Stimulated activated effector memory CD8-positive, alpha-beta T cell treated with anti-CD3 and anti-CD28 coated beads, Interleukin-12 subunit alpha, Interleukin-12 subunit beta, amount 100 ng/mL, for 72 hours (primary cell): ENCODE measurements at regions not wholly inside any gene's neighbourhood (a gene's known extent, or its start where the extent isn't known, plus 50 kb on each side); places are given as distances from the start of the nearest gene placed in this dataset.

Experiments used
- ATAC-seq: fragments of 150-1000 bp; cut with Tn5 transposase; 2 replicates; pipeline ENCODE4 v1.10.0; 2021
- DNase-seq, 2 donors: peaks; one replicate each; pipeline ENCODE4 v3.0.0; 2021 to 2022; ENCODE audit warnings: low spot score in 2 of 2
- H3K27ac Mint-ChIP-seq: one replicate; pipeline ENCODE4 v1.8.0; 2022; ENCODE audit warnings: mild to moderate bottlenecking, mixed read lengths
- H3K36me3 Mint-ChIP-seq: one replicate; pipeline ENCODE4 v1.8.0; 2022; ENCODE audit warnings: mild to moderate bottlenecking, mixed read lengths
- H3K4me1 Mint-ChIP-seq: one replicate; pipeline ENCODE4 v1.8.0; 2022; ENCODE audit warnings: mixed read lengths
- H3K4me3 Mint-ChIP-seq: one replicate; pipeline ENCODE4 v1.8.0; 2022; ENCODE audit warnings: mild to moderate bottlenecking, mixed read lengths
- H3K9me3 Mint-ChIP-seq: one replicate; pipeline ENCODE4 v1.8.0; 2022; ENCODE audit warnings: mixed read lengths

DNA sequence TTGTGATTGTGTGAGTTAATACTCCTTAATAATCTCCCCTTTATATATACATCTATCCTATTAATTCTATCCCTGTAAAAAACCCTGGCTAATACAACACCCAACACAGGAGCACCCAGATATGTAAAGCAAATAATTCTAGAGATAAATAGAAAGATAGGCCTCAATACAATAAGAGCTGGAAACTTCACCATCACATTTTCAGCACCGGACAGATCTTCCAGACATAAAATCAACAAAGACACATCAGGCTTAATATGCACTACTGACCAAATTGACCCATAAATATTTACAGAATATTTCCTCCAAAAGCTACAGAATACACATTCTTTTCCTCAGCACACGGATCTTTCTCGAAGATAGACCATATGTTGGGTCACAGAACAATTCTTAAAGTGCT, 71.0 kb upstream of the ST8SIA4 start:
- no peak overlapping the region for H3K4me3 Mint-ChIP-seq
- no peak for DNase-seq

DNA sequence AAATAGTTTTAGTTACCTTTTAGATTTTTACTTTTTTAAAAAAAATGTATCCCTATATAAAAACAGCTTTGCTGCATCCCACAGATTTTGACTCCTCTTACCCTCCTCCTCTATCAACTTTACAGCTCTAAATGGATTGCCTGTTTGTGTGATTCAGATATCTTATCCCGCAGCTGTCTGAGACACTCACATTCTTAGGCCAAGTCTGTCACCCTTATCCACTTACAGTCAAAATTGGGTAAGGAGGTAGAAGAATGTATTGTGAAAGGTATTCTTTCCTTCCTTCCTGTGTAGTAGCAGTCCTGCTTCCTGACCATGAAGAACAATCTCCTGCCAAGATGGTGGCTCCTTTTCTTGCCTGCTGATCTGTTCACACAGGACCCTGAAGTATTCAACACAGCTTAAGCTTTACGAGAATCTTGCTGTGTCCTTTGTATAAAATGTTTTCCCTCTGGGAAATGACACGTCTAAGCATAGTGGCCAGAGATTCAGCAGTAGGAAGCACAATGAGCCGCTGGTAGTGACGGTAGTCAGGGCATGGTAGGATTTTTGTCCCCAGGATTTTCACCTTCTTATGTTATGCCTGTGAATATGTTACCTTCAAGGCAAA, 67.7 kb upstream of the ST8SIA4 start:
- H3K4me3 Mint-ChIP-seq = no peak overlapping the region
- DNase-seq (no peak), ATAC-seq (no peak)
- H3K9me3 Mint-ChIP-seq = no peaks in the 10 kb centered on the region
- H3K27ac Mint-ChIP-seq = no peak overlapping the region
- H3K4me1 Mint-ChIP-seq = no peaks in the 10 kb centered on the region
- no peaks in the 10 kb centered on the region for H3K36me3 Mint-ChIP-seq

More for the DNA sequence above, 71.0 kb upstream of the ST8SIA4 start:
- Mint-ChIP-seq H3K27ac (no peak overlapping the region), H3K9me3 (no peaks in the 10 kb centered on the region), H3K4me1 (no peaks in the 10 kb centered on the region), H3K36me3 (no peaks in the 10 kb centered on the region)
- no peak for ATAC-seq

DNA sequence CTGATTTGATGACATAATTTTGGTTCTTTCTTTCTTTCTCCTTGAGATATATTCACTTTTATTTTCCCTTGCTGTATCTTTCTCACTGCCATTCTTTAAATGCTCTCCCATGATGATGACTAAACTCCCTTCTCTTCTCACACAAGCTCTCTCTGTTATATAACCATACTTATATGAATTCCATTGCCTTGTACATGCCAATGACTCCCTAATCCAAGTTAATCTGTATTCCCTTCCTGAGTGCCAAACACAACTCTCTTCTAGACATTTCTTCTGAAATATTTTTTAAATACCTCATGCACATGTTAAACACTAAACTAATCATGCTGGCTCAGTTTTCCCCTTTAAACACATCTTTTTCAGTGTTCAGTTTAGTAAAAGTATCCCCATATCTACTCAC, 62.2 kb upstream of the ST8SIA4 start:
- H3K27ac Mint-ChIP-seq = no peak overlapping the region
- peaks cover 3% of the 10 kb centered on the region for H3K9me3 Mint-ChIP-seq
- no peak overlapping the region for H3K4me3 Mint-ChIP-seq
- H3K36me3 Mint-ChIP-seq = no peaks in the 10 kb centered on the region
- H3K4me1 Mint-ChIP-seq = no peaks in the 10 kb centered on the region
- ATAC-seq (no peak), DNase-seq (no peak)
